SK-N-DZ (cell line): ENCODE measurements at regions not wholly inside any gene's neighbourhood (a gene's known extent, or its start where the extent isn't known, plus 50 kb on each side); places are given as distances from the start of the nearest gene placed in this dataset.
"Not testable (repeated sequence)": the region's sequence is repeated elsewhere in the genome, so short reads cannot be mapped to it uniquely, and the experiment has no call there.

Source experiments
- DNase-seq: peaks from one replicate; pipeline ENCODE4 v3.0.0-alpha.2; 2015; ENCODE audit warnings: low spot score

GRCh38 chr4:108465886-108466500 is 154.4 kb upstream of the RPL34 start:
- DNase-seq = no peak

- no peak for DNase-seq
Measured at GRCh38 chr4:108458681-108459080, 161.7 kb upstream of the RPL34 start.

GRCh38 chr4:108454227-108454626 is 166.1 kb upstream of the RPL34 start:
- no peak for DNase-seq

GRCh38 chr4:108453366-108453765 is 167.0 kb upstream of the RPL34 start:
- DNase-seq = no peak

- no peak for DNase-seq
Measured at GRCh38 chr4:108450236-108450898, 170.0 kb upstream of the RPL34 start.

- DNase-seq = no peak
Measured at GRCh38 chr4:108449129-108449528, 171.2 kb upstream of the RPL34 start.

GRCh38 chr4:108446556-108446955 is 173.8 kb upstream of the RPL34 start:
- DNase-seq = peak; percentile 16

- no peak for DNase-seq
Measured at GRCh38 chr4:108445716-108446115, 174.7 kb upstream of the RPL34 start.

GRCh38 chr4:108443585-108443984 is 176.8 kb upstream of the RPL34 start:
- DNase-seq = no peak

GRCh38 chr4:108433832-108434231 is 186.5 kb upstream of the RPL34 start:
- DNase-seq = no peak

- not testable (repeated sequence) for DNase-seq
Measured at GRCh38 chr4:108433394-108433793, 187.0 kb upstream of the RPL34 start.

GRCh38 chr4:108432418-108432817 is 188.0 kb upstream of the RPL34 start:
- DNase-seq = no peak

- DNase-seq = no peak
Measured at GRCh38 chr4:108431986-108432385, 188.4 kb upstream of the RPL34 start.

GRCh38 chr4:108430921-108431320 is 189.5 kb upstream of the RPL34 start:
- DNase-seq = no peak

- no peak for DNase-seq
Measured at GRCh38 chr4:108429662-108430061, 190.7 kb upstream of the RPL34 start.

GRCh38 chr4:108428923-108429322 is 191.5 kb upstream of the RPL34 start:
- DNase-seq = no peak

- DNase-seq = no peak
Measured at GRCh38 chr4:108427946-108428485, 192.4 kb upstream of the RPL34 start.

- DNase-seq = no peak
Measured at GRCh38 chr4:108426493-108426892, 193.9 kb upstream of the RPL34 start.

- no peak for DNase-seq
Measured at GRCh38 chr4:108425988-108426387, 194.4 kb upstream of the RPL34 start.

- DNase-seq = no peak
Measured at GRCh38 chr4:108417923-108418322, 202.5 kb upstream of the RPL34 start.

- no peak for DNase-seq
Measured at GRCh38 chr4:108416831-108417230, 203.5 kb upstream of the RPL34 start.

GRCh38 chr4:108415389-108415788 is 205.0 kb upstream of the RPL34 start:
- DNase-seq = peak; percentile 37

GRCh38 chr4:108411836-108412235 is 208.5 kb upstream of the RPL34 start:
- DNase-seq = no peak
